Smooth muscle cell (in vitro differentiated cells): ENCODE measurements at regions not wholly inside any gene's neighbourhood (a gene's known extent, or its start where the extent isn't known, plus 50 kb on each side); places are given as distances from the start of the nearest gene placed in this dataset.

Experiments
- DNase-seq: peaks from one replicate; lab custom pipeline; 2025; ENCODE audit not compliant: unreplicated experiment; lab: John Stamatoyannopoulos, UW
- H2AFZ ChIP-seq: fragments of 200-600 bp; sonication (generic); 2 replicates; pipeline ENCODE4 v1.6.0; 2016; ENCODE audit warnings: antibody characterized with exemption, low read depth, mild to moderate bottlenecking
- H3F3A ChIP-seq: fragments of 200-600 bp; sonication (generic); 2 replicates; pipeline ENCODE4 v1.6.0; 2017; ENCODE audit warnings: antibody characterized with exemption, low read depth
- H3K27ac ChIP-seq: fragments of 200-600 bp; sonication (generic); 2 replicates; pipeline ENCODE4 v1.5.1; 2016; ENCODE audit warnings: low read depth, mild to moderate bottlenecking
- H3K27me3 ChIP-seq: fragments of 200-600 bp; sonication (generic); 2 replicates; pipeline ENCODE4 v1.6.1; 2016; ENCODE audit warnings: low read depth, mild to moderate bottlenecking
- H3K36me3 ChIP-seq: fragments of 200-600 bp; sonication (generic); 2 replicates; pipeline ENCODE4 v1.5.1; 2016; ENCODE audit warnings: low read depth
- H3K4me1 ChIP-seq: fragments of 200-600 bp; sonication (generic); 2 replicates; pipeline ENCODE4 v1.5.1; 2016; ENCODE audit warnings: low read depth
- H3K4me2 ChIP-seq: fragments of 200-600 bp; sonication (generic); 2 replicates; pipeline ENCODE4 v1.6.0; 2016; ENCODE audit warnings: mild to moderate bottlenecking
- H3K4me3 ChIP-seq: fragments of 200-600 bp; sonication (generic); 2 replicates; pipeline ENCODE4 v1.5.1; 2016; ENCODE audit warnings: mild to moderate bottlenecking
- H3K79me2 ChIP-seq: fragments of 200-600 bp; sonication (generic); 2 replicates; pipeline ENCODE4 v1.6.0; 2016; ENCODE audit warnings: low read depth, mild to moderate bottlenecking
- H3K9ac ChIP-seq: fragments of 200-600 bp; sonication (generic); 2 replicates; pipeline ENCODE4 v1.6.0; 2016; ENCODE audit warnings: low read depth
- H3K9me3 ChIP-seq: fragments of 200-600 bp; sonication (generic); replicated peaks from 2 replicates; pipeline ENCODE4 v1.5.1; 2016; ENCODE audit warnings: low read depth
- H4K20me1 ChIP-seq: fragments of 200-600 bp; sonication (generic); 2 replicates; pipeline ENCODE4 v1.6.0; 2016; ENCODE audit warnings: low read depth
- CTCF ChIP-seq: fragments of 200-600 bp; sonication (generic); IDR thresholded peaks from 2 replicates; pipeline ENCODE4 v1.5.1; 2017; ENCODE audit warnings: borderline replicate concordance, mild to moderate bottlenecking, antibody characterized with exemption; ENCODE audit not compliant: insufficient read depth, poor library complexity, severe bottlenecking
- WGBS: methylation state at CpG from one replicate; pipeline ENCODE4 v1.1.7; 2016; ENCODE audit warnings: low lambda C conversion rate; 5-methylcytosine and 5-hydroxymethylcytosine counted together

GRCh38 chr2:150137338-150138069, 350.0 kb downstream of the RND3 start:
- no peaks in the 10 kb centered on the region for H3F3A ChIP-seq
- peaks cover 9% of the 10 kb centered on the region for H3K4me1 ChIP-seq
- no peaks in the 10 kb centered on the region for H3K27me3 ChIP-seq
- peak overlapping the region; percentile 33 for H3K9ac ChIP-seq
- peak overlapping the region; percentile 94 for H3K27ac ChIP-seq
- no peaks in the 10 kb centered on the region for H3K9me3 ChIP-seq
- 91% methylated on average over 5 of the region's 5 CpGs for WGBS
- no peak overlapping the region for H3K4me2 ChIP-seq
- H3K4me3 ChIP-seq, result no peak overlapping the region
- H3K36me3 ChIP-seq, result no peaks in the 10 kb centered on the region
- no peak overlapping the region for H2AFZ ChIP-seq
- no peaks in the 10 kb centered on the region for H4K20me1 ChIP-seq
- no peaks in the 10 kb centered on the region for H3K79me2 ChIP-seq
- TF ChIP-seq CTCF, result no peak
- no peak for DNase-seq

DNA sequence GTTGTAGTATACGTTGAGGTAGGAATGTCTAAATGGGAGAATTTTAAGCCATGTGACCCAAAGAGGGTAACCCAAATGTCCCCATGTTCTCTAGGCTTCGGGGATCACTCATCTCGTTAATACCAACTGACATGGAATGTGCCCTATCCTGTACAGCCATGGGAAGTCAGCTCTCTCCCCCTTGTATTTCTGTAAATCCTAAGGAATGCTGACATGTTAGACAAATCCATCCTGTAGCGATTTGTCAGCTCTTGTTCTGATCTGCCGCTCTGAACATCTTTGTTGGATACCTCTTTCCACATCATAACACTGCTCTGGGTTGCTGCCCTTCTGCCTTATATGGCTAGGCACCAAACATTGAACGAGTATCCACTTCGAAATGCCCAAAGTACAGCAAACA, 350.6 kb downstream of the RND3 start:
- TF ChIP-seq CTCF, result no peak
- Histone ChIP-seq H4K20me1 (no peaks in the 10 kb centered on the region), H3K4me1 (peaks cover 9% of the 10 kb centered on the region), H3K4me3 (no peak overlapping the region), H3K9me3 (no peaks in the 10 kb centered on the region), H3K27me3 (no peaks in the 10 kb centered on the region), H3K9ac (peak overlapping the region; percentile 44), H3F3A (no peaks in the 10 kb centered on the region), H3K27ac (peak overlapping the region; percentile 94), H3K4me2 (no peak overlapping the region), H2AFZ (no peak overlapping the region), H3K36me3 (no peaks in the 10 kb centered on the region), H3K79me2 (no peaks in the 10 kb centered on the region)
- no peak for DNase-seq
- 64% methylated on average over 7 of the region's 7 CpGs for WGBS

DNA sequence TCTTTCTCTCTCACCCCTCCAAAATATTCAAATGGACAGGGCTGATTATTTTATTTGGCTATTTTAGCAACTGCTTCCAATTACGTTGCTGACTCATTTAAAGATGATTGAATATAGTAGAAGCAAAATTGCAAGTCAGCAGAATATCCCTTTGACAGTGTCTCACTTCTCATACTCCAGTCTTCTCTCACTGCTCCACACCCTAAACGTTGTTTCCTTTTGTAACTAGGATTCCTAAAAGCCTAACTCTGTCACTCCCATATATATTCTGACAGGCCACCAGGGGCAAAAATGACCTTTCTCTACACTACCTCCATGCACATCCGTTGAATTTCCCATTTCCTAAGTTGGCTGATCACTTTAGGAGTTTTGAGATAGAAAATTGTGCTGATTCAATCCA, 351.1 kb downstream of the RND3 start:
- peak; percentile 6 for TF ChIP-seq CTCF
- H3K36me3 ChIP-seq, result no peaks in the 10 kb centered on the region
- H3K9me3 ChIP-seq, result no peaks in the 10 kb centered on the region
- H3F3A ChIP-seq, result no peaks in the 10 kb centered on the region
- H2AFZ ChIP-seq, result no peak overlapping the region
- DNase-seq, result no peak
- H4K20me1 ChIP-seq, result no peaks in the 10 kb centered on the region
- H3K4me3 ChIP-seq, result no peak overlapping the region
- H3K27ac ChIP-seq, result peak overlapping the region; percentile 94
- H3K79me2 ChIP-seq, result no peaks in the 10 kb centered on the region
- H3K4me1 ChIP-seq, result peaks cover 9% of the 10 kb centered on the region
- WGBS, result 77% methylated on average over 3 of the region's 3 CpGs
- peak overlapping the region; percentile 44 for H3K9ac ChIP-seq
- H3K4me2 ChIP-seq, result no peak overlapping the region
- H3K27me3 ChIP-seq, result no peaks in the 10 kb centered on the region
